Smooth muscle cell (in vitro differentiated cells): ENCODE measurements at regions not wholly inside any gene's neighbourhood (a gene's known extent, or its start where the extent isn't known, plus 50 kb on each side); places are given as distances from the start of the nearest gene placed in this dataset.
A peak's percentile ranks its signal among the peaks of the same experiment; 100 is the strongest.

Experiments used
- DNase-seq: peaks from one replicate; lab custom pipeline; 2025; ENCODE audit not compliant: unreplicated experiment; lab: John Stamatoyannopoulos, UW
- H2AFZ ChIP-seq: fragments of 200-600 bp; sonication (generic); 2 replicates; pipeline ENCODE4 v1.6.0; 2016; ENCODE audit warnings: antibody characterized with exemption, low read depth, mild to moderate bottlenecking
- H3F3A ChIP-seq: fragments of 200-600 bp; sonication (generic); 2 replicates; pipeline ENCODE4 v1.6.0; 2017; ENCODE audit warnings: antibody characterized with exemption, low read depth
- H3K27ac ChIP-seq: fragments of 200-600 bp; sonication (generic); 2 replicates; pipeline ENCODE4 v1.5.1; 2016; ENCODE audit warnings: low read depth, mild to moderate bottlenecking
- H3K27me3 ChIP-seq: fragments of 200-600 bp; sonication (generic); 2 replicates; pipeline ENCODE4 v1.6.1; 2016; ENCODE audit warnings: low read depth, mild to moderate bottlenecking
- H3K36me3 ChIP-seq: fragments of 200-600 bp; sonication (generic); 2 replicates; pipeline ENCODE4 v1.5.1; 2016; ENCODE audit warnings: low read depth
- H3K4me1 ChIP-seq: fragments of 200-600 bp; sonication (generic); 2 replicates; pipeline ENCODE4 v1.5.1; 2016; ENCODE audit warnings: low read depth
- H3K4me2 ChIP-seq: fragments of 200-600 bp; sonication (generic); 2 replicates; pipeline ENCODE4 v1.6.0; 2016; ENCODE audit warnings: mild to moderate bottlenecking
- H3K4me3 ChIP-seq: fragments of 200-600 bp; sonication (generic); 2 replicates; pipeline ENCODE4 v1.5.1; 2016; ENCODE audit warnings: mild to moderate bottlenecking
- H3K79me2 ChIP-seq: fragments of 200-600 bp; sonication (generic); 2 replicates; pipeline ENCODE4 v1.6.0; 2016; ENCODE audit warnings: low read depth, mild to moderate bottlenecking
- H3K9ac ChIP-seq: fragments of 200-600 bp; sonication (generic); 2 replicates; pipeline ENCODE4 v1.6.0; 2016; ENCODE audit warnings: low read depth
- H3K9me3 ChIP-seq: fragments of 200-600 bp; sonication (generic); replicated peaks from 2 replicates; pipeline ENCODE4 v1.5.1; 2016; ENCODE audit warnings: low read depth
- H4K20me1 ChIP-seq: fragments of 200-600 bp; sonication (generic); 2 replicates; pipeline ENCODE4 v1.6.0; 2016; ENCODE audit warnings: low read depth
- CTCF ChIP-seq: fragments of 200-600 bp; sonication (generic); IDR thresholded peaks from 2 replicates; pipeline ENCODE4 v1.5.1; 2017; ENCODE audit warnings: borderline replicate concordance, mild to moderate bottlenecking, antibody characterized with exemption; ENCODE audit not compliant: insufficient read depth, poor library complexity, severe bottlenecking
- WGBS: methylation state at CpG from one replicate; pipeline ENCODE4 v1.1.7; 2016; ENCODE audit warnings: low lambda C conversion rate; 5-methylcytosine and 5-hydroxymethylcytosine counted together

GRCh38 chr4:31999848-32000247, 1279.7 kb downstream of the PCDH7 start:
- 86% methylated on average over 1 of the region's 1 CpG for WGBS
- no peak for TF ChIP-seq CTCF
- Histone ChIP-seq H3F3A (no peaks in the 10 kb centered on the region), H3K79me2 (no peaks in the 10 kb centered on the region), H3K27me3 (no peaks in the 10 kb centered on the region), H3K4me1 (no peaks in the 10 kb centered on the region), H3K9me3 (no peaks in the 10 kb centered on the region), H2AFZ (no peak overlapping the region), H3K4me3 (no peak overlapping the region), H3K27ac (no peak overlapping the region), H3K4me2 (no peak overlapping the region), H3K36me3 (no peaks in the 10 kb centered on the region), H3K9ac (no peak overlapping the region), H4K20me1 (no peaks in the 10 kb centered on the region)
- DNase-seq: no peak

GRCh38 chr4:32000846-32001488, 1280.8 kb downstream of the PCDH7 start:
- Histone ChIP-seq H2AFZ (peak overlapping the region; percentile 29), H3K9ac (no peak overlapping the region), H3K4me1 (no peaks in the 10 kb centered on the region), H3K4me2 (no peak overlapping the region), H3K36me3 (no peaks in the 10 kb centered on the region), H3F3A (no peaks in the 10 kb centered on the region), H4K20me1 (no peaks in the 10 kb centered on the region), H3K79me2 (no peaks in the 10 kb centered on the region), H3K27me3 (no peaks in the 10 kb centered on the region), H3K4me3 (no peak overlapping the region), H3K9me3 (no peaks in the 10 kb centered on the region), H3K27ac (no peak overlapping the region)
- TF ChIP-seq CTCF: no peak
- 94% methylated on average over 4 of the region's 4 CpGs for WGBS
- no peak for DNase-seq

- Histone ChIP-seq H3F3A (no peaks in the 10 kb centered on the region), H3K4me3 (no peak overlapping the region), H3K9ac (no peak overlapping the region), H3K27me3 (no peaks in the 10 kb centered on the region), H3K27ac (no peak overlapping the region), H2AFZ (peak overlapping the region; percentile 1), H3K4me2 (no peak overlapping the region), H3K4me1 (no peaks in the 10 kb centered on the region), H3K9me3 (no peaks in the 10 kb centered on the region), H3K36me3 (no peaks in the 10 kb centered on the region), H4K20me1 (no peaks in the 10 kb centered on the region), H3K79me2 (no peaks in the 10 kb centered on the region)
- TF ChIP-seq CTCF: no peak
- no peak for DNase-seq
- WGBS: 74% methylated on average over 6 of the region's 6 CpGs
These were observed 1282.0 kb downstream of the PCDH7 start for GRCh38 chr4:32002037-32002747.
